ENCODE measurements at regions not wholly inside any gene's neighbourhood (a gene's known extent, or its start where the extent isn't known, plus 50 kb on each side); places are given as distances from the start of the nearest gene placed in this dataset.

DNA sequence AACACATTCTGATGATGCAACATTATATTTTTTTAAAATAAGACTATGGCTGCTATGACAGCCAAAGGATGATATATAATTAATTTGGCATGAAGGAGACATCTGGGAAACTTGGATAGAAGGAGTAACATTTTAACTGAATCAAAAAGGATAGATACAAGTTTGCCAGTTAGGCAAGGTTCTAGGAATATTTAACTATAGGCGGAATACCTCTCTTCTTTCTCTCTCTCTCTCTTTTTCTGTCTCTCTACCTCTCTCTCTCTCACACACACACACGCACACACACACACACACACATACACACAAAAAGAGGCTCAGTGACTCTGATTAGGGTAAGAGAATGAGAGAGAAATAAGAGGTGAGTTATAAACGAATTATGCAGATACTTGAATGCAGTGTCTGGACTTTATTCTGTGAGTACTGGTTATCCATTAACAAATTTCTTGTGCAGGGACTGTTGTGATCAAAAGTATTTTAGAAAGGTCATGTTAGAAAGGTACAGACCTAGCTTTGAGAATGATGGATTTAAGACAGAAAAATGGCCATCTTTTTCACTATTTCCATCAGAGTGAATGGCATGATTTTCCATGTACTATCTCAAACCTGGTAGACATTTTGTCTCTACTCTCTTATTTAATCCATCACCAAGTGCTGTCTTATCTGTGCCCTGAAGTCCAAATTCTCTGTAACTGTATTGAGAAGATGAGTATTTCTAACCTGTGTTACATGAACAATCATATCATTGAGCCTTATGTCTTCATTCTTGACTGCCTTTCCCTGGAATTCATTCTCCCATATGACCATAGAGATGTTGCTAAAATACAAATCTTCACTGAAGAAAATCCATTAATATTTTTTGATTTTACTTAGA lies 1106.9 kb upstream of the ADGRL4 start:
- TF ChIP-seq POLR2A (IDR thresholded peaks at IDR 0.05) (no peak), POLR2AphosphoS5 (IDR thresholded peaks at IDR 0.05) (no peak), EP300 (IDR thresholded peaks at IDR 0.05) (no peak)
- TF ChIP-seq, protein P1, sequence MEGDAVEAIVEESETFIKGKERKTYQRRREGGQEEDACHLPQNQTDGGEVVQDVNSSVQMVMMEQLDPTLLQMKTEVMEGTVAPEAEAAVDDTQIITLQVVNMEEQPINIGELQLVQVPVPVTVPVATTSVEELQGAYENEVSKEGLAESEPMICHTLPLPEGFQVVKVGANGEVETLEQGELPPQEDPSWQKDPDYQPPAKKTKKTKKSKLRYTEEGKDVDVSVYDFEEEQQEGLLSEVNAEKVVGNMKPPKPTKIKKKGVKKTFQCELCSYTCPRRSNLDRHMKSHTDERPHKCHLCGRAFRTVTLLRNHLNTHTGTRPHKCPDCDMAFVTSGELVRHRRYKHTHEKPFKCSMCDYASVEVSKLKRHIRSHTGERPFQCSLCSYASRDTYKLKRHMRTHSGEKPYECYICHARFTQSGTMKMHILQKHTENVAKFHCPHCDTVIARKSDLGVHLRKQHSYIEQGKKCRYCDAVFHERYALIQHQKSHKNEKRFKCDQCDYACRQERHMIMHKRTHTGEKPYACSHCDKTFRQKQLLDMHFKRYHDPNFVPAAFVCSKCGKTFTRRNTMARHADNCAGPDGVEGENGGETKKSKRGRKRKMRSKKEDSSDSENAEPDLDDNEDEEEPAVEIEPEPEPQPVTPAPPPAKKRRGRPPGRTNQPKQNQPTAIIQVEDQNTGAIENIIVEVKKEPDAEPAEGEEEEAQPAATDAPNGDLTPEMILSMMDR (IDR thresholded peaks at IDR 0.05), result no peak
- WGBS, 2 donors, result 56 to 69% methylated on average over 3 of the region's 3 CpGs
- Histone ChIP-seq H3K27ac (no peak overlapping the region), H3K9me3 (peaks cover 0 to 16% (median 0%) of the 10 kb centered on the region in 4 donors), H3K4me3 (no peak overlapping the region), H3K36me3 (no peaks in the 10 kb centered on the region), H3K4me1 (no peaks in the 10 kb centered on the region), H3K27me3 (no peaks in the 10 kb centered on the region)
- DNase-seq, result no peak
- intact Hi-C loops (cut with DNase I), result no loop called here

GRCh38 chr1:80101159-80101558 lies 1094.6 kb upstream of the ADGRL4 start:
- H3K4me1 ChIP-seq, result no peaks in the 10 kb centered on the region
- no peak overlapping the region for H3K4me3 ChIP-seq
- no peak for DNase-seq
- no peak overlapping the region for H3K27ac ChIP-seq
- peaks cover 0 to 7% (median 0%) of the 10 kb centered on the region in 4 donors for H3K9me3 ChIP-seq
- intact Hi-C loops (cut with DNase I), result no loop called here
- TF ChIP-seq POLR2A (IDR thresholded peaks at IDR 0.05) (no peak), EP300 (IDR thresholded peaks at IDR 0.05) (no peak), POLR2AphosphoS5 (IDR thresholded peaks at IDR 0.05) (no peak)
- TF ChIP-seq, protein P1 (IDR thresholded peaks at IDR 0.05), result no peak
- 69 to 85% methylated on average over 2 of the region's 2 CpGs for WGBS, 2 donors
- H3K27me3 ChIP-seq, result no peaks in the 10 kb centered on the region
- H3K36me3 ChIP-seq, result no peaks in the 10 kb centered on the region

GRCh38 chr1:80099713-80100112 lies 1093.2 kb upstream of the ADGRL4 start:
- Histone ChIP-seq H3K4me3 (no peak overlapping the region), H3K27me3 (no peaks in the 10 kb centered on the region), H3K36me3 (no peaks in the 10 kb centered on the region), H3K9me3 (peaks cover 0 to 7% (median 0%) of the 10 kb centered on the region in 4 donors), H3K27ac (no peak overlapping the region), H3K4me1 (no peaks in the 10 kb centered on the region)
- DNase-seq, result no peak
- TF ChIP-seq POLR2A (IDR thresholded peaks at IDR 0.05) (no peak), POLR2AphosphoS5 (IDR thresholded peaks at IDR 0.05) (no peak), EP300 (IDR thresholded peaks at IDR 0.05) (no peak)
- TF ChIP-seq, protein P1 (IDR thresholded peaks at IDR 0.05), result no peak
- intact Hi-C loops (cut with DNase I), result no loop called here
- 89 to 92% methylated on average over 1 of the region's 1 CpG for WGBS, 2 donors

- H3K4me1 ChIP-seq, result no peaks in the 10 kb centered on the region
Measured at GRCh38 chr1:80085067-80085466, 1078.5 kb upstream of the ADGRL4 start.

More at GRCh38 chr1:80085067-80085466, 1078.5 kb upstream of the ADGRL4 start:
- Histone ChIP-seq H3K4me3 (no peak overlapping the region), H3K27me3 (no peaks in the 10 kb centered on the region), H3K9me3 (peaks cover 0 to 2% (median 0%) of the 10 kb centered on the region in 4 donors), H3K36me3 (no peaks in the 10 kb centered on the region), H3K27ac (no peak overlapping the region)
- TF ChIP-seq EP300 (IDR thresholded peaks at IDR 0.05), result no peak
- TF ChIP-seq POLR2A (IDR thresholded peaks at IDR 0.05), result no peak
- TF ChIP-seq, protein P1 (IDR thresholded peaks at IDR 0.05), result no peak
- no peak for TF ChIP-seq POLR2AphosphoS5 (IDR thresholded peaks at IDR 0.05)
- intact Hi-C loops (cut with DNase I), result no loop called here
- no peak for DNase-seq

Measured in sigmoid colon (tissue), 6 donors.